Endodermal cell (in vitro differentiated cells): ENCODE measurements at regions not wholly inside any gene's neighbourhood (a gene's known extent, or its start where the extent isn't known, plus 50 kb on each side); places are given as distances from the start of the nearest gene placed in this dataset.

ENCODE experiments used
- DNase-seq: peaks from one replicate; pipeline ENCODE4 v3.0.0-alpha.2; 2017
- H3K27ac ChIP-seq: 2 replicates; pipeline ENCODE4 v1.5.1; 2013; ENCODE audit warnings: mild to moderate bottlenecking, low read depth, low read length, moderate library complexity
- H3K27me3 ChIP-seq: 2 replicates; pipeline ENCODE4 v1.6.1; 2013; ENCODE audit warnings: mild to moderate bottlenecking, low read length, moderate library complexity; ENCODE audit not compliant: insufficient read depth, control insufficient read depth, poor library complexity, severe bottlenecking
- H3K36me3 ChIP-seq: 2 replicates; pipeline ENCODE4 v1.7.0; 2013; ENCODE audit warnings: mild to moderate bottlenecking, low read length, moderate library complexity; ENCODE audit not compliant: control insufficient read depth, insufficient read depth
- H3K4me1 ChIP-seq: one replicate; pipeline ENCODE4 v1.7.0; 2013; ENCODE audit warnings: low read length; ENCODE audit not compliant: control insufficient read depth, insufficient read depth
- H3K4me3 ChIP-seq: 2 replicates; pipeline ENCODE4 v1.5.1; 2013; ENCODE audit warnings: mild to moderate bottlenecking, low read length, moderate library complexity
- H3K9ac ChIP-seq: 2 replicates; pipeline ENCODE4 v1.6.1; 2013; ENCODE audit warnings: mild to moderate bottlenecking, low read length, moderate library complexity; ENCODE audit not compliant: poor library complexity, severe bottlenecking; ENCODE audit errors: extremely low read depth
- H3K9me3 ChIP-seq: 2 replicates; pipeline ENCODE4 v1.6.1; 2013; ENCODE audit warnings: mild to moderate bottlenecking, low read length, moderate library complexity; ENCODE audit not compliant: control insufficient read depth
- H3K27ac Mint-ChIP-seq: 2 replicates; pipeline ENCODE4 v1.8.0; 2020; ENCODE audit warnings: mixed read lengths
- H3K27me3 Mint-ChIP-seq: 2 replicates; pipeline ENCODE4 v1.8.0; 2021; ENCODE audit warnings: mild to moderate bottlenecking, mixed read lengths; ENCODE audit not compliant: insufficient read depth
- H3K36me3 Mint-ChIP-seq: 2 replicates; pipeline ENCODE4 v1.8.0; 2020; ENCODE audit warnings: low read depth, mixed read lengths
- H3K4me1 Mint-ChIP-seq: 2 replicates; pipeline ENCODE4 v1.8.0; 2020; ENCODE audit warnings: mixed read lengths
- H3K4me3 Mint-ChIP-seq: 2 replicates; pipeline ENCODE4 v1.8.0; 2020; ENCODE audit warnings: mild to moderate bottlenecking, moderate library complexity, mixed read lengths
- H3K9me3 Mint-ChIP-seq: 2 replicates; pipeline ENCODE4 v1.8.0; 2020; ENCODE audit warnings: mild to moderate bottlenecking, mixed read lengths
- CTCF ChIP-seq: fragments of 200-600 bp; sonication (generic); conservative IDR thresholded peaks from 2 replicates; pipeline ENCODE4 v1.5.0; 2021; ENCODE audit warnings: antibody characterized with exemption, mild to moderate bottlenecking
- WGBS, 2 experiments: methylation state at CpG; one replicate each; pipeline versions ENCODE4 v1.1.5 to v1.1.7; 2013; ENCODE audit warnings: missing lambda C conversion rate in 2 of 2, mixed read lengths in 1 of 2; ENCODE audit not compliant: insufficient coverage in 1 of 2, insufficient read length in 1 of 2; 5-methylcytosine and 5-hydroxymethylcytosine counted together

GRCh38 chr14:26377150-26377549 is 220.7 kb downstream of the NOVA1 start:
- Mint-ChIP-seq H3K27ac (no peak overlapping the region), H3K27me3 (no peaks in the 10 kb centered on the region), H3K36me3 (no peaks in the 10 kb centered on the region), H3K4me3 (no peak overlapping the region), H3K4me1 (peaks cover 4% of the 10 kb centered on the region), H3K9me3 (peaks cover 18% of the 10 kb centered on the region)
- peak; percentile 63 for DNase-seq
- WGBS, 2 experiments, result 83 to 95% methylated on average over 2 to 5 of the region's 5 CpGs
- Histone ChIP-seq H3K4me1 (no peaks in the 10 kb centered on the region), H3K27me3 (no peaks in the 10 kb centered on the region), H3K9me3 (peaks cover 13% of the 10 kb centered on the region), H3K4me3 (no peak overlapping the region), H3K27ac (no peak overlapping the region), H3K36me3 (no peaks in the 10 kb centered on the region), H3K9ac (no peak overlapping the region)
- no peak for TF ChIP-seq CTCF

DNA sequence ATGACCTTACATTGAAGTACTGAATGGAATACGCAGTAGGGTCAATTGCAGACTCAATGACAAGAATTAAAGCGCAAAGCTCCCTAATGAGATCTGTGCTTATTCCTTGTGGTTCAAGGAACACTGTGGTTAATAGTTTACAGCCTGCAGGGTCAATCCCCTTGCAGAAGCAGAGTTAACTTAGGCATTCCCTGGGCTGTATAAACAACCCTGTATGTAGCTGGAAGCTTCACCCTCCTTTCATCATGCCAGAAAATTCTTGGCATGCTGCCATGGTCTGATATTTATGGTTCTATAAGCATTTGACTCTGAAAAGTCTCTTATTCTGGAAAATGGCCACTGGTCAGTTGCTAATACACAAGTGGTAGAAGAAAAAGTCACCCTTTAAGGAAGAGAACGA is 227.7 kb downstream of the NOVA1 start:
- no peak for TF ChIP-seq CTCF
- no peak overlapping the region for H3K4me3 ChIP-seq
- H3K36me3 Mint-ChIP-seq, result no peaks in the 10 kb centered on the region
- WGBS, 2 experiments, result 95 to 100% methylated on average over 2 to 3 of the region's 3 CpGs
- no peaks in the 10 kb centered on the region for H3K4me1 ChIP-seq
- no peak overlapping the region for H3K27ac ChIP-seq
- no peak overlapping the region for H3K4me3 Mint-ChIP-seq
- H3K9me3 Mint-ChIP-seq, result no peaks in the 10 kb centered on the region
- no peaks in the 10 kb centered on the region for H3K27me3 ChIP-seq
- H3K36me3 ChIP-seq, result no peaks in the 10 kb centered on the region
- H3K9me3 ChIP-seq, result no peaks in the 10 kb centered on the region
- no peak overlapping the region for H3K27ac Mint-ChIP-seq
- DNase-seq, result no peak
- H3K9ac ChIP-seq, result no peak overlapping the region
- H3K4me1 Mint-ChIP-seq, result peaks cover 4% of the 10 kb centered on the region
- no peaks in the 10 kb centered on the region for H3K27me3 Mint-ChIP-seq

- Mint-ChIP-seq H3K36me3 (no peaks in the 10 kb centered on the region), H3K27me3 (no peaks in the 10 kb centered on the region), H3K4me3 (no peak overlapping the region), H3K9me3 (no peaks in the 10 kb centered on the region), H3K4me1 (no peaks in the 10 kb centered on the region), H3K27ac (no peak overlapping the region)
- H3K27me3 ChIP-seq, result no peaks in the 10 kb centered on the region
- no peak overlapping the region for H3K9ac ChIP-seq
- no peak for TF ChIP-seq CTCF
- no peaks in the 10 kb centered on the region for H3K36me3 ChIP-seq
- no peaks in the 10 kb centered on the region for H3K9me3 ChIP-seq
- no peak overlapping the region for H3K4me3 ChIP-seq
- no peak for DNase-seq
- H3K27ac ChIP-seq, result no peak overlapping the region
- no peaks in the 10 kb centered on the region for H3K4me1 ChIP-seq
Measured at GRCh38 chr14:26363689-26364088, 234.1 kb downstream of the NOVA1 start.
